ENCODE measurements at regions not wholly inside any gene's neighbourhood (a gene's known extent, or its start where the extent isn't known, plus 50 kb on each side); places are given as distances from the start of the nearest gene placed in this dataset.
"Not testable (repeated sequence)": the region's sequence is repeated elsewhere in the genome, so short reads cannot be mapped to it uniquely, and the experiment has no call there.

DNA sequence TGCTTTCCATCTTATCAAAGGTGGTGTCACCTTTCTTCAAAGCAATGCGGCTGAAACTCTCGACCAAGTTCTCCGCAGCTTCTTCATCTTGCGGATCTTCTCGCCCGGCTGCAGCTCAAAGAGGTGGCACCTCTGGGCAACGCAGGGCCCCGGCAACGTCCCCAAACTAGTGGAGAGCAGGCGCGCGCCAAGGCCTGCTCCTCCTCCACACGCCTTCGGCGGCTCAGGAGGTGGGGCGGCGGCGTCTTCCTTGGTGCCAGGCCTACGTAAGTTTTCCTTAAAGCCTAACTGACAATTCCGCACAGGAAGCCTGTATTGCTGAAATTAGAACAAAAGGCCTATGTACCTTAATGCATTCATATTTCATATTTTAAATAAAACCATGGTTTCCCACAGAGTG lies 112.0 kb downstream of the TMX1 start:
- no peak for DNase-seq

DNA sequence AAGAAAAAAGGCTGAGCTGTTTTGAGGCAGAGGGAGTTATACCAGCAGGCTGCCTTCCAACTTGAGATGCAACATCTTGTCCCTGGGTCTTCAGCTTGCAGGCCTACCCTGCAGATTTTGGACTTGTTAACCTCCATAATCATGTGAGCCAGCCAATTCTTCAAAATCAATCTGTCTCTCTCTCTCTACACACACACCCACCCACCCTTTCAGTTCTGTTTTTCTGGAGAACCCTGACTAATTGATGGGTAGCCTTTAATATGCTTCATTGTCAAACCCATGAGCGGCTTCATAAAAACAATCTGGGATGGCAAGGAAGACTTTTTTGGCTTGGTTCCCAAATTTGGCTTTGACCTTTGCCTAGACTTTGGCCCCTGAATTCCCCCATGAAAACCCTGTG lies 113.9 kb downstream of the TMX1 start:
- no peak for DNase-seq

DNA sequence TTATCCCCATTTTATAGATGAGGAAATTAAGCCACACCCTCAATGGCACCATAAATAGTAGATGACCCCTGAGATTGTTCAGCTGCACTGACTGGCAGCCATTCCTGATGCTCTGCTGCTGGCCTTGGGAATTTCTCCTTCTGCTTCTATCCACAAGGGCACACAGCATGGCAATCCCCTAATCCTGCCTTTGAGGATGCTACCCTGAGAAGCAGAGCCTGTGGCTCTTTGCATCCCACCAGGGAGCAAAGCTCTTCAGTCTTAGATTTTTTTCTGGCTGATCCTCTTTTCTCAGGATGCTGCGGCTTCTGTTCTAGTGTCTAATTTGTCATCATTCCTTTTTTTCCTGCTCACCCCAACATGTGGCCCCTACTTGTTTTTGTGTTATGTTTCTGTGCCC lies 114.8 kb downstream of the TMX1 start:
- no peak for DNase-seq

DNA sequence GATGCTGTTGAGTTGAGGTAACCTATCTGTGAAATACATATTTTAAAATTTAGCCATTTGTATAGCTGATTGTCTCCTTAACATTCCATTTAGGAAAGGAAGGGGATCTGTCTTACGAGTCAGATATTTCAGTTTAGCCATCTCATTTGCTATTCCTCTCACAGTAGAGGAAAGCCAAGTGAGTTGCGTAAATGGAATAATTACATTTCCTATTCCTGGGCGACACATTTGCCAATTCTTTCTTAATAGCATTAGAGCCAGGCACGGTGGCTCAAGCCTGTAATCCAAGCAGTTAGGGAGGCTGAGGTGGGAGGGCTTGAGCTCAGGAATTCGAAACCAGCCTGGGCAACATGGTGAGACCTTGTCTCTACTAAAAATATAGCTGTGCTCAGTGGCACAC lies 116.3 kb downstream of the TMX1 start:
- DNase-seq = no peak

- DNase-seq = no peak
Observed at GRCh38 chr14:51357250-51357649, 117.2 kb downstream of the TMX1 start.

GRCh38 chr14:51360592-51360991 lies 120.5 kb downstream of the TMX1 start:
- no peak for DNase-seq

DNA sequence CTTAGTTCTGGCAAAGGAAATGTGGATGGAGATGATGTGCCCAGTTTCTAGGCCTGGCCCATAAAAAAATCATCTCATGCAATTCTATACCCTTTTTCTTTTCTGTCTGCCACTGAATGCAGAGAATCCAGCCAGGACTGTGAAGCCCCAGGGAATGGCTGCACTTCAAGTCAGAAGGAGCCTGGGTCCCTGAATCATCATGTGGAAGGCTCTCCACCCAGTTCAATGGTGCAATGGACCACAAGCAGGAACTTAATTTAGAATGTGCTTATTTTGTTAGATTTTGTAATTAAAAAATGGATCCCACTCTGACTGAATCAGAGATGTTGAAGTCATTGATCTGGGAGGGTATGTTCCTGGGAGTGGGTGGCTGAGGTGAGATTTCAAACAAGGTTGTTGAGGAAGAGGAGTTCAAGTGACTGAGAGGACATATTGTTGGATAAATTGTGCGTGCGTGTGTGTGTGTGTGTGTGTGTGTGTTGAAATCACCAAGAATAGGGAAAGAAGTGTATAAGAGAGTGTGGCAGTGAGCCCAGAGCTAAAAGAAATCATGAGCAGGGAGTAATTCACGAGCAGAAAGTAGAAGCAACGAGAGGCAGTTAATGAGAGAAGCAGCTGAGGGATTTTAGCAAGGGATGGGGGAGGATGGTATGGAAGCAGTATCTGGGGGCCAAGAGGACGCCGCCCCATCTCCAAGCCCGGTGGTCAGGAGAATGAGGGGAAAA lies 125.4 kb downstream of the TMX1 start:
- no peak for DNase-seq

GRCh38 chr14:51366460-51366859 lies 126.4 kb downstream of the TMX1 start:
- not testable (repeated sequence) for DNase-seq

DNA sequence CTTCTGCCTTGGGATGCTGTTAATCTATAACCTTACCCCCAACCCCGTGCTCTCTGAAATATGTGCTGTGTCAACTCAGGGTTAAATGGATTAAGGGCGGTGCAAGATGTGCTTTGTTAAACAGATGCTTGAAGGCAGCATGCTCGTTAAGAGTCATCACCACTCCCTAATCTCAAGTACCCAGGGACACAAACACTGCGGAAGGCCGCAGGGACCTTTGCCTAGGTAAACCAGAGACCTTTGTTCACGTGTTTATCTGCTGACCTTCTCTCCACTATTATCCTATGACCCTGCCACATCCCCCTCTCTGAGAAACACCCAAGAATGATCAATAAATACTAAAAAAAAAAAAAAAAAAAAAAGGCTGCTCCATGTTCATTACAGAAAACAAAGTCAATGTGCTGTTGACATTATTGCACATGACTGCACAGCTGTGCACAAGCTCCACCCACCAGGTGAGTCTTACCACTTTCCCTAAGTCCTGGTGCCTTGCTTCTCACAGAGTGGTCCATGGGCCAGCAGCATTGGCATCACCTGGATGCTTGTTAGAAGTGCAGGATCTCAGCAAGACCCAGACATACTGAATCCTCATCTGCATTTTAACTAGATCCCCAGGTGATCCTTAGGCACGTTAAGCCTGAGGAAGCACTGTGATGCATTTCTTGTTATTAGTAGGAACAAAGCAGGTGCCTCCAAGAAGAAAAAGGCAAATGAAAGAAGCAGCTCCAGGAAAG lies 127.0 kb downstream of the TMX1 start:
- DNase-seq = not testable (repeated sequence)

DNA sequence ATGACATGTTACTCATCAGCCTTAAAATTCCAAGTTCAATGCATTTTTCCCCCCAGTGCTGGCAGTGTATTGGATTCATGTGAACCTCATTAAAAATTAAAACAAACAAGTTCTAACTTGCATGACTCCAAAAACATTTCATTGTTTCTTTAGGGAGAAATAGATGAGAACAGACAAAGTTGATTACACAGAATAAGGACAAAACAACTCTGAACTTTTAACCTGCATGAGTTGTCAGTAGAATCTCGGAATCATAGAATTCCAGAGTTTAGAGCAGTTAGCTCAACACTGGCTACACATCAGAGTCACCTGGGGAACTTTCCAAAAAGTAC lies 127.5 kb downstream of the TMX1 start:
- no peak for DNase-seq

DNA sequence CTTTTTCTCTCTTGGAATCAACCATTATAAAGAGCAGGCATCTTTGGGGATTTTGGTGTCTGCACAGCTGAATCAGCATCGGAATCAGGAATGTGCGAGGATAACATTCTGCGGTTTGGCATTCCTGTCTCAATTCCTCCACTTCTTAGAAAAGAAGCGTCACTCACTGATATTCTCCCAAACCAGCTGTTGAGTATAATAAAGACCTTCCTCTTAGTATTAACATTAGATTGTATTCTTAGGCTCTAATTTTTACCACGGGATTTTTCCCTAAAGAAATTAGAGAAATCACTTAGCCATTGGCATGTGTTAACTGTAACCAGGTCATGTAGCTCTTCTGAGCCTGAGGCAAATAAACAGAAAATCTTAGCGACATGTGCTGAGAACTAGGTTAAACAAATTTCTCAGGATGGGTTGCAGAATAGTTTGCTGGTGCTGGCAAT lies 128.7 kb downstream of the TMX1 start:
- no peak for DNase-seq

- no peak for DNase-seq
Observed at GRCh38 chr14:51369814-51370213, 129.8 kb downstream of the TMX1 start.

- no peak for DNase-seq
Observed at GRCh38 chr14:51370758-51371386, 130.8 kb downstream of the TMX1 start.

DNA sequence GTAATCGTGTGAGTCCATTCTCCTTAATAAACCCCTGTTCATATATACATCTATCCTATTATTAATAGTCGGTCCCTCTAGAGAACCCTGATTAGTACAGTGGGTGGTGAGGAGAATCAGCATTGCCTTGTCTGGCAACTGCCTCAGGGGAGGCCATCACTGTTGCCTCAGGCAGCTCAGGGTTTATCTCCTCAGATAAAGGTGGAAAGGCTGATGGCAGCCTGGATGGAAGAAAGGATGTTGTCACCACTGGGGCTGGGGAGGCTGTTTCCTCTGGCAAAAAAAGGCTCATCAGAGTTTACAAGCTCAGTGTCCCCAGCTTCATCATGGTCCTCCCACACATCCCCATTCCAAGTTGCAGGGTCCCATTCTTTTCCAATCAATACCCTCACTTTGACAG lies 137.1 kb downstream of the TMX1 start:
- DNase-seq = not testable (repeated sequence)

GRCh38 chr14:51382506-51382905 lies 142.5 kb downstream of the TMX1 start:
- no peak for DNase-seq

GRCh38 chr14:51386411-51386810 lies 146.4 kb downstream of the TMX1 start:
- DNase-seq = no peak

DNA sequence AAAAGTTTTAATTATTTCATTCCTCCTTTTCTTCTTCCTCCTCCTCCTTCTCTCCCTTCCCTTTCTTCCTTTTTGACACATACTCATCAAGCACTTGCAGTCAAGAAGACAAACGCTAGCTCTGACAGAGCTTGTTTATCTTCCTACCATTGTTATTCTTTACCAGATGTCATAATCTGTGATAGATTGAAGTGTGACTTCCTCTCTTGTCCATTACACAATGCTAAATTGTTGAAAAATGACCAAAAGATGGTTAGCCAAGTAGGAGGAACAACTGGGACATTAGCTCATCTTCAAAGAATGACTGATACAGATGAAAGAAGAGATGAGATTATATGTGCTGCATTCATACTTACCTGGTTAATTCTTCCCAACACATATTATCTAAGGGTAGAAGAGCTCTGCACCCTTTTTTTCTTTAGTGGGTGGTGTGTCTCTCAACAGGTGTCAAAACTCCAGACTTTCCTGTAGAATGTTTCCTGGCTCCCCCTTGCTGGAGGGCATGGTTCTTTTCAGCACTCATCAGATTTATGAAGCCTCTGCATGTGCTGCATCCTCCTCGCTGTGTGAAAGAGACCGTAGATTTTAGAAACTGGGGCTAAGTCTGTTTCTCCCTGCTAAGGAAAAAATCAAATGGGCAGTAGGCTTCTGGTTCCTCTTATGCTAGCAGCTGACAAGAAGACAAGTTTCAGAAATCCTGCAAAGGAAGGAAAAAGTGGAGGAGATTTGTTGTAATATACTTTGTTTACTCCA lies 147.1 kb downstream of the TMX1 start:
- no peak for DNase-seq

GRCh38 chr14:51392416-51392815 lies 152.4 kb downstream of the TMX1 start:
- DNase-seq = no peak

DNA sequence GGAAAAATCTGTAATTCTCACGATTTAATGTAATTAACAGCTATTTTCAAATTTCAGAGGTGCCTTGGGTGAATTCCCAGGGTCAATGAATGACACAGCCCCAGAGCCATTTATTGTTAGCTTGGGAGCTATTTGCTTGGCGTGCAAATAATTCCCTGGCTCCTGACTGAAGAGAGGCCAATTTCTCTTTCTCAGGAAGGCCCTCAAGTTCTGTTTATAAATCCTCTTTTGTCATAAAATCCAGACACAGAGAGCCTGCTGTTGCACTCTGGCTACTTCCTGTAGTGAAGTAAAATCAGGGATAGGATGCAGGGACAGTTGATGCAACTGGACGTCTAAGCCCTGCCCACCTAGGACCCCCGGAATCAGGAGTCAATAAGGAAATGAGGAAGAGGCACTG lies 154.3 kb downstream of the TMX1 start:
- DNase-seq = peak; percentile 4

- no peak for DNase-seq
Observed at GRCh38 chr14:51394804-51395203, 154.8 kb downstream of the TMX1 start.

DNA sequence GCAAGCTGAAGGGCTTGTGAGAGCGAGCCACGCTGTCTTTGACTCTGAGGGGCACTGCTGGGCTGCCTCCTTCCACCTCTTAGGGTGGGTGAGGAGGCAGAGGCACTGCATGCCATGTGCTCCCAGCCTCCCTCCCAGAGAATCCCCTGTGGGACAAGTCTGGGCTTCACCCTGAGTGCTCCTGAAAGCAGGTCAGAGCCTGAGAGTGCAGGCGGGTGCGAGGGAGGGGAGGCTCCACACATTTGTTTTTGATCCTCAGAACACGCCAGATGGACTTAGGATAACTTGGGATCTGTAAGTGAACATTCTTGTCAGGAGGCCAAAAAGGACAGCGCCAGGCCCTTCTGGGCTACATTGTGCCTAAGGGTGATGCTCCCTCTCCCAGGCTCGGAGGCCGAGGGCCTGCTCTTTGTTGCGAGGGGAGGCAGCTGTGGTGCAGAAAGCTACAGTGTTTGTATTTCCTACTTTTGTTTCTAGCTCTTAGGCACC lies 155.4 kb downstream of the TMX1 start:
- no peak for DNase-seq

GRCh38 chr14:51396222-51396815 lies 156.3 kb downstream of the TMX1 start:
- no peak for DNase-seq

DNA sequence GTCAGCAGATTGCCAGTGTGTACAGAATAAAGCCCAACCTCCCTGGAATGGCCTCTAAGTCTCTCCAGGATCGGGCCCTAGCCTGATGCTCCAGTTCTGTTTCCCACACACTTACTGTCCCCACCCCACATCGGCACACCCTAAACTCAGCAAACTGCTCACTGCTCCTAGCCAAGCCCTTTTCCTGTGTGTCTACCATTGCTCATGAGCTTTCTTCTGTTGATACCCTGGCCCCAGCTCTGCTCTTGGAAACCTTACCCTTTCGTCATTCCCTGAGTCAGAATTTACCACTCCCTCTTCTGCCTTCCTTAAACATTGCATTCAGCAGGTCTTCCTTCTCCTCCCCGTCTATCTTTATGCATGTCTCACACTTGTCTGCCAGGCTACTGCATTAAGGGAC lies 158.9 kb downstream of the TMX1 start:
- no peak for DNase-seq
